DND-41 (cell line): ENCODE measurements at regions not wholly inside any gene's neighbourhood (a gene's known extent, or its start where the extent isn't known, plus 50 kb on each side); places are given as distances from the start of the nearest gene placed in this dataset.

Experiments used
- ATAC-seq: fragments of 200-7000 bp; cut with Tn5 transposase; 3 replicates; pipeline ENCODE4 v1.9.1; 2021; ENCODE audit warnings: low read depth; ENCODE audit not compliant: insufficient read depth
- DNase-seq: peaks from one replicate; pipeline ENCODE4 v3.0.0-alpha.2; 2020
- H2AFZ ChIP-seq: 2 replicates; pipeline ENCODE4 v1.6.0; 2012; ENCODE audit warnings: low read depth, low read length
- H3K27ac ChIP-seq: 2 replicates; pipeline ENCODE4 v1.5.1; 2012; ENCODE audit warnings: low read length, inconsistent platforms
- H3K27me3 ChIP-seq: fragments of 200-600 bp; sonication (generic); 2 replicates; pipeline ENCODE4 v1.6.0; 2012; ENCODE audit warnings: low read length, mild to moderate bottlenecking, inconsistent platforms; ENCODE audit not compliant: insufficient read depth, poor library complexity
- H3K36me3 ChIP-seq: 2 replicates; pipeline ENCODE4 v1.5.1; 2012; ENCODE audit warnings: low read length, inconsistent platforms; ENCODE audit not compliant: insufficient read depth
- H3K4me1 ChIP-seq: 2 replicates; pipeline ENCODE4 v1.5.1; 2012; ENCODE audit warnings: mild to moderate bottlenecking, low read length; ENCODE audit not compliant: insufficient read depth
- H3K4me2 ChIP-seq: 2 replicates; pipeline ENCODE4 v1.6.0; 2012; ENCODE audit warnings: mild to moderate bottlenecking, moderate library complexity, low read length, inconsistent platforms; ENCODE audit not compliant: insufficient read depth
- H3K4me3 ChIP-seq, 2 experiments: fragments of 200-600 bp in 1 of 2; shearing (Covaris generic) in 1 of 2; 2 replicates each; pipeline ENCODE4 v1.5.1; 2012 to 2016; ENCODE audit warnings: inconsistent platforms in 2 of 2, low read length in 2 of 2, mild to moderate bottlenecking in 2 of 2, low read depth in 1 of 2, moderate library complexity in 1 of 2
- H3K79me2 ChIP-seq: 2 replicates; pipeline ENCODE4 v1.6.0; 2012; ENCODE audit warnings: low read length, inconsistent platforms; ENCODE audit not compliant: insufficient read depth
- H3K9ac ChIP-seq: 2 replicates; pipeline ENCODE4 v1.6.0; 2012; ENCODE audit warnings: low read depth, mild to moderate bottlenecking, inconsistent platforms, low read length, moderate library complexity
- H3K9me3 ChIP-seq: 2 replicates; pipeline ENCODE4 v1.5.1; 2012; ENCODE audit warnings: low read length, moderate library complexity, mild to moderate bottlenecking, inconsistent platforms; ENCODE audit not compliant: insufficient read depth, severe bottlenecking
- H4K20me1 ChIP-seq: 2 replicates; pipeline ENCODE4 v1.6.0; 2012; ENCODE audit warnings: low read length; ENCODE audit not compliant: insufficient read depth
- CTCF ChIP-seq: IDR thresholded peaks from 2 replicates; pipeline ENCODE4 v1.5.1; 2012; ENCODE audit warnings: borderline replicate concordance, low read length, moderate library complexity, mild to moderate bottlenecking; ENCODE audit not compliant: poor library complexity, severe bottlenecking; ENCODE audit errors: extremely low read depth
- EZH2 ChIP-seq: IDR thresholded peaks from 3 replicates; pipeline ENCODE4 v1.6.1; 2012; ENCODE audit warnings: borderline replicate concordance, low read depth, mild to moderate bottlenecking, moderate library complexity, low read length, inconsistent platforms; ENCODE audit not compliant: severe bottlenecking

GRCh38 chr10:88045096-88045495 is 181.7 kb downstream of the PTEN start:
- no peak for DNase-seq
- Histone ChIP-seq H3K27me3 (no peaks in the 10 kb centered on the region), H3K36me3 (no peaks in the 10 kb centered on the region), H4K20me1 (no peaks in the 10 kb centered on the region), H3K9me3 (no peaks in the 10 kb centered on the region), H3K4me2 (peak overlapping the region; percentile 23; the same call in 1 of the 2 replicates), H3K79me2 (no peaks in the 10 kb centered on the region), H3K4me1 (peaks cover 83% of the 10 kb centered on the region), H3K27ac (peak overlapping the region; percentile 88), H2AFZ (peak overlapping the region; percentile 37; the same call in 1 of the 2 replicates), H3K4me3 (no peak overlapping the region), H3K9ac (peak overlapping the region; percentile 28; the same call in 1 of the 2 replicates)
- no peak for TF ChIP-seq EZH2
- ATAC-seq: peak; percentile 9

GRCh38 chr10:88045656-88046415 is 182.4 kb downstream of the PTEN start:
- peak overlapping the region; percentile 88 for H3K27ac ChIP-seq
- TF ChIP-seq CTCF (no peak), EZH2 (no peak)
- H2AFZ ChIP-seq: peak overlapping the region; percentile 37
- no peaks in the 10 kb centered on the region for H4K20me1 ChIP-seq
- no peaks in the 10 kb centered on the region for H3K9me3 ChIP-seq
- DNase-seq: peak; percentile 76
- H3K27me3 ChIP-seq: no peaks in the 10 kb centered on the region
- peaks cover 83% of the 10 kb centered on the region for H3K4me1 ChIP-seq
- peak overlapping the region; percentile 28 for H3K9ac ChIP-seq
- peak; percentile 80 for ATAC-seq
- peak overlapping the region; percentile 23 for H3K4me2 ChIP-seq
- no peaks in the 10 kb centered on the region for H3K79me2 ChIP-seq
- H3K4me3 ChIP-seq: peak overlapping the region in 1 of 2 experiments; percentile 10; a peak in 1 of 4 replicates
- no peaks in the 10 kb centered on the region for H3K36me3 ChIP-seq

- no peaks in the 10 kb centered on the region for H3K9me3 ChIP-seq
- no peak for ATAC-seq
- no peak overlapping the region for H2AFZ ChIP-seq
- DNase-seq: no peak
- no peak for TF ChIP-seq EZH2
- TF ChIP-seq CTCF: no peak
- no peak overlapping the region for H3K9ac ChIP-seq
- no peaks in the 10 kb centered on the region for H3K27me3 ChIP-seq
- H3K4me1 ChIP-seq: peaks cover 74% of the 10 kb centered on the region
- no peak overlapping the region for H3K4me2 ChIP-seq
- no peaks in the 10 kb centered on the region for H4K20me1 ChIP-seq
- no peaks in the 10 kb centered on the region for H3K79me2 ChIP-seq
- no peaks in the 10 kb centered on the region for H3K36me3 ChIP-seq
- H3K4me3 ChIP-seq: no peak overlapping the region
- H3K27ac ChIP-seq: peak overlapping the region; percentile 88
Observed at GRCh38 chr10:88047579-88047978, 184.2 kb downstream of the PTEN start.

- Histone ChIP-seq H3K4me1 (peaks cover 66% of the 10 kb centered on the region), H3K9ac (no peak overlapping the region), H3K27ac (peak overlapping the region; percentile 45), H3K79me2 (no peaks in the 10 kb centered on the region), H3K36me3 (no peaks in the 10 kb centered on the region), H4K20me1 (no peaks in the 10 kb centered on the region), H3K27me3 (no peaks in the 10 kb centered on the region), H3K9me3 (no peaks in the 10 kb centered on the region), H2AFZ (no peak overlapping the region), H3K4me2 (no peak overlapping the region), H3K4me3 (no peak overlapping the region)
- TF ChIP-seq CTCF (no peak), EZH2 (no peak)
- no peak for ATAC-seq
- DNase-seq: no peak
Observed at GRCh38 chr10:88048312-88048711, 184.9 kb downstream of the PTEN start.
